H9 (cell line): ENCODE measurements at regions not wholly inside any gene's neighbourhood (a gene's known extent, or its start where the extent isn't known, plus 50 kb on each side); places are given as distances from the start of the nearest gene placed in this dataset.

ENCODE experiments used
- DNase-seq: peaks from one replicate; pipeline ENCODE4 v3.0.0-alpha.2; 2017
- H2AFZ ChIP-seq: one replicate; pipeline ENCODE4 v1.6.1; 2013; ENCODE audit warnings: mild to moderate bottlenecking, low read length, control low read depth, moderate library complexity
- H2AK5ac ChIP-seq: 2 replicates; pipeline ENCODE4 v1.6.1; 2013; ENCODE audit warnings: low read length, control low read depth, mixed read lengths; ENCODE audit not compliant: insufficient read length
- H2BK120ac ChIP-seq: one replicate; pipeline ENCODE4 v1.6.1; 2013; ENCODE audit warnings: low read depth, mild to moderate bottlenecking, low read length, control low read depth, inconsistent platforms; ENCODE audit not compliant: poor library complexity, severe bottlenecking
- H2BK12ac ChIP-seq: 2 replicates; pipeline ENCODE4 v1.6.1; 2013; ENCODE audit warnings: low read length, control low read depth, mixed read lengths, low read depth; ENCODE audit not compliant: insufficient read length
- H2BK15ac ChIP-seq: 2 replicates; pipeline ENCODE4 v1.6.1; 2013; ENCODE audit warnings: low read depth, low read length, control low read depth
- H2BK20ac ChIP-seq: one replicate; pipeline ENCODE4 v1.6.1; 2013; ENCODE audit warnings: low read depth, mild to moderate bottlenecking, low read length, control low read depth, inconsistent platforms; ENCODE audit not compliant: poor library complexity, severe bottlenecking
- H2BK5ac ChIP-seq: 2 replicates; pipeline ENCODE4 v1.6.1; 2013; ENCODE audit warnings: low read length, control low read depth, mixed read lengths; ENCODE audit not compliant: insufficient read length
- H3K14ac ChIP-seq: 2 replicates; pipeline ENCODE4 v1.6.1; 2013; ENCODE audit warnings: low read length, control low read depth; ENCODE audit not compliant: insufficient read depth
- H3K18ac ChIP-seq: 2 replicates; pipeline ENCODE4 v1.6.1; 2013; ENCODE audit warnings: low read depth, mild to moderate bottlenecking, mixed read lengths, low read length, control low read depth; ENCODE audit not compliant: insufficient read length
- H3K23ac ChIP-seq: 2 replicates; pipeline ENCODE4 v1.6.1; 2013; ENCODE audit warnings: low read length, control low read depth, mixed read lengths, low read depth; ENCODE audit not compliant: insufficient read length
- H3K23me2 ChIP-seq: 2 replicates; pipeline ENCODE4 v1.6.1; 2013; ENCODE audit warnings: low read depth, mild to moderate bottlenecking, mixed read lengths, low read length, control low read depth; ENCODE audit not compliant: insufficient read length, poor library complexity, severe bottlenecking
- H3K27ac ChIP-seq: 2 replicates; pipeline ENCODE4 v1.5.1; 2013; ENCODE audit warnings: low read length, control low read depth, mixed read lengths, low read depth; ENCODE audit not compliant: insufficient read length
- H3K27me3 ChIP-seq: 2 replicates; pipeline ENCODE4 v1.6.1; 2013; ENCODE audit warnings: low read length, control low read depth, inconsistent platforms; ENCODE audit not compliant: insufficient read depth
- H3K4ac ChIP-seq: 2 replicates; pipeline ENCODE4 v1.6.1; 2013; ENCODE audit warnings: low read depth, mild to moderate bottlenecking, control low read depth, inconsistent platforms, low read length, moderate library complexity
- H3K4me1 ChIP-seq: 2 replicates; pipeline ENCODE4 v1.6.1; 2013; ENCODE audit warnings: low read length, control low read depth, inconsistent platforms; ENCODE audit not compliant: insufficient read depth
- H3K4me2 ChIP-seq: 2 replicates; pipeline ENCODE4 v1.6.1; 2013; ENCODE audit warnings: low read length, control low read depth, mixed read lengths; ENCODE audit not compliant: insufficient read length, insufficient read depth
- H3K56ac ChIP-seq: 2 replicates; pipeline ENCODE4 v1.6.1; 2013; ENCODE audit warnings: low read depth, mild to moderate bottlenecking, mixed read lengths, low read length, control low read depth; ENCODE audit not compliant: insufficient read length
- H3K79me1 ChIP-seq: 2 replicates; pipeline ENCODE4 v1.6.1; 2013; ENCODE audit warnings: low read depth, mild to moderate bottlenecking, moderate library complexity, low read length, control low read depth, inconsistent platforms; ENCODE audit not compliant: insufficient read depth, poor library complexity, severe bottlenecking
- H3K79me2 ChIP-seq: 2 replicates; pipeline ENCODE4 v1.6.1; 2013; ENCODE audit warnings: low read length, control low read depth, inconsistent platforms; ENCODE audit not compliant: insufficient read depth
- H3K9ac ChIP-seq: 2 replicates; pipeline ENCODE4 v1.6.1; 2013; ENCODE audit warnings: low read length, control low read depth, mixed read lengths; ENCODE audit not compliant: insufficient read length; ENCODE audit errors: extremely low read depth
- H3K9me3 ChIP-seq: one replicate; pipeline ENCODE4 v1.6.1; 2013; ENCODE audit warnings: low read depth, low read length, inconsistent platforms; ENCODE audit not compliant: control insufficient read depth
- H3T11ph ChIP-seq: one replicate; pipeline ENCODE4 v1.6.1; 2013; ENCODE audit warnings: mild to moderate bottlenecking, low read length, control low read depth, inconsistent platforms
- H4K20me1 ChIP-seq: one replicate; pipeline ENCODE4 v1.6.1; 2013; ENCODE audit not compliant: control insufficient read depth, insufficient read length, insufficient read depth
- H4K5ac ChIP-seq: 2 replicates; pipeline ENCODE4 v1.6.1; 2013; ENCODE audit warnings: low read depth, mild to moderate bottlenecking, mixed read lengths, low read length, control low read depth; ENCODE audit not compliant: insufficient read length
- H4K8ac ChIP-seq: replicated peaks from 2 replicates; pipeline ENCODE4 v1.6.1; 2013; ENCODE audit warnings: low read length, control low read depth, mixed read lengths, low read depth; ENCODE audit not compliant: insufficient read length
- H4K91ac ChIP-seq: 2 replicates; pipeline ENCODE4 v1.6.1; 2013; ENCODE audit warnings: low read depth, mild to moderate bottlenecking, moderate library complexity, mixed read lengths, low read length, control low read depth; ENCODE audit not compliant: insufficient read length
- H3K27ac Mint-ChIP-seq, 3 experiments: 2 replicates in 2 of 3; 3 replicates in 1 of 3; pipeline ENCODE4 v1.8.0; 2020 to 2021; ENCODE audit warnings: mixed read lengths in 3 of 3, mild to moderate bottlenecking in 1 of 3, moderate library complexity in 1 of 3
- H3K27me3 Mint-ChIP-seq: 2 replicates; pipeline ENCODE4 v1.8.0; 2021; ENCODE audit warnings: low read depth, mild to moderate bottlenecking, moderate library complexity, mixed read lengths
- H3K36me3 Mint-ChIP-seq, 3 experiments: 2 replicates in 2 of 3; 3 replicates in 1 of 3; pipeline ENCODE4 v1.8.0; 2020 to 2021; ENCODE audit warnings: low read depth in 3 of 3, mixed read lengths in 3 of 3; ENCODE audit not compliant: insufficient read depth in 1 of 3
- H3K4me1 Mint-ChIP-seq, 2 experiments: 2 replicates each; pipeline ENCODE4 v1.8.0; 2020; ENCODE audit warnings: mixed read lengths in 2 of 2
- H3K4me3 Mint-ChIP-seq, 2 experiments: 2 replicates in 1 of 2; 3 replicates in 1 of 2; pipeline ENCODE4 v1.8.0; 2020 to 2021; ENCODE audit warnings: mild to moderate bottlenecking in 2 of 2, mixed read lengths in 2 of 2, moderate library complexity in 1 of 2
- H3K9me3 Mint-ChIP-seq, 2 experiments: 2 replicates in 1 of 2; 3 replicates in 1 of 2; pipeline ENCODE4 v1.8.0; 2020; ENCODE audit warnings: mild to moderate bottlenecking in 2 of 2, mixed read lengths in 2 of 2, moderate library complexity in 1 of 2
- CTCF ChIP-seq: fragments of 200-600 bp; sonication (generic); conservative IDR thresholded peaks from 3 replicates; pipeline ENCODE4 v1.8.0; 2021; ENCODE audit warnings: antibody characterized with exemption, mild to moderate bottlenecking
- WGBS: extraction: QIAGEN DNeasy Blood & Tissue Kit; methylation state at CpG from one replicate; pipeline ENCODE4 v1.1.7; 2013; ENCODE audit warnings: missing lambda C conversion rate, low lambda C conversion rate, mixed read lengths; ENCODE audit not compliant: insufficient read length; ENCODE audit errors: extremely low coverage; 5-methylcytosine and 5-hydroxymethylcytosine counted together

DNA sequence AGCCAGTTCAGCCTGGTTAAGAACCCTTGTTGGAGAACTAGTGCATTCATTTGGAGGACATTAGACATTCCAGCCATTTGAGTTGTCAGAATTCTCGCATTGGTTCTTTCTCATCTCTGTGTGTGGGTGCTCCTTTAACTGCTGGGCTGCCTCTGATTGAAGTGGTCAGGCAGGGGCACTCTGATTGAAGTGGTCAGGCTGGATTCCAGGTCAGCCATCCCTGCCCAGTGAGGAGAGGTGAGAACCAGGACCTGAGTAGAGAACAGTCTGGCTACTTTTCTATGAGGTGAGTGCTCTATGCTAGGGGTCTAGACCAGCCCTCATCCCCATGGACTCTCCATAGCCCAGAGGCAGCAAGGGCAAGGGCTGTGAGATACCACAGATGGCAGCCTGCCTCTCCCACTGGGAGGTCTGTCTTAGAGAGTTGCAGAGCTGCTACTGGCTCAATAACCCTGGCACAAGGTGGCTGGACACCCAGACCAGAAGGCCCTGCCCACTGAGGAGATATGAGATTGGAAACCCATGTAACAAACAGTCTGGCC lies 691.6 kb downstream of the TMTC2 start:
- Mint-ChIP-seq H3K4me3 (no peak overlapping the region), H3K36me3 (peaks cover 0 to 7% (median 0%) of the 10 kb centered on the region in 3 experiments; a peak in 2 of 7 replicates), H3K27ac (peak overlapping the region in 1 of 3 experiments; percentile 65; a peak in 1 of 7 replicates), H3K9me3 (peaks cover 2% of the 10 kb centered on the region in 2 experiments; a peak in 3 of 5 replicates), H3K4me1 (peaks cover 7 to 10% of the 10 kb centered on the region in 2 experiments), H3K27me3 (no peaks in the 10 kb centered on the region)
- H2AFZ ChIP-seq: no peak overlapping the region
- no peaks in the 10 kb centered on the region for H4K20me1 ChIP-seq
- no peak overlapping the region for H3K9ac ChIP-seq
- H3K14ac ChIP-seq: no peak overlapping the region
- H2BK15ac ChIP-seq: no peak overlapping the region
- H3T11ph ChIP-seq: no peak overlapping the region
- no peak overlapping the region for H3K27ac ChIP-seq
- no peak overlapping the region for H4K91ac ChIP-seq
- no peaks in the 10 kb centered on the region for H3K9me3 ChIP-seq
- TF ChIP-seq CTCF: no peak
- WGBS: no CpG with 5 or more reads among the region's 1 CpG
- no peak overlapping the region for H3K18ac ChIP-seq
- H4K8ac ChIP-seq: no peak overlapping the region
- H3K27me3 ChIP-seq: no peaks in the 10 kb centered on the region
- no peak overlapping the region for H3K56ac ChIP-seq
- no peak overlapping the region for H2BK5ac ChIP-seq
- no peaks in the 10 kb centered on the region for H3K4me1 ChIP-seq
- H3K23ac ChIP-seq: no peak overlapping the region
- H2AK5ac ChIP-seq: no peak overlapping the region
- H3K79me1 ChIP-seq: no peaks in the 10 kb centered on the region
- H3K79me2 ChIP-seq: no peaks in the 10 kb centered on the region
- no peak overlapping the region for H2BK12ac ChIP-seq
- H3K4me2 ChIP-seq: no peak overlapping the region
- H2BK120ac ChIP-seq: no peak overlapping the region
- H3K23me2 ChIP-seq: no peaks in the 10 kb centered on the region
- no peak overlapping the region for H3K4ac ChIP-seq
- no peak overlapping the region for H2BK20ac ChIP-seq
- no peak overlapping the region for H4K5ac ChIP-seq
- peak; percentile 27 for DNase-seq
